ENCODE measurements at regions not wholly inside any gene's neighbourhood (a gene's known extent, or its start where the extent isn't known, plus 50 kb on each side); places are given as distances from the start of the nearest gene placed in this dataset.
"Not testable (repeated sequence)": the region's sequence is repeated elsewhere in the genome, so short reads cannot be mapped to it uniquely, and the experiment has no call there.

GRCh38 chr1:29804181-29804899 is 568.0 kb downstream of the PTPRU start:
- H3K4me1 Mint-ChIP-seq (ENCODE audit: low read depth) = no peaks in the 10 kb centered on the region
- H3K36me3 Mint-ChIP-seq (ENCODE audit: low read depth) = no peaks in the 10 kb centered on the region
- no peaks in the 10 kb centered on the region for H3K9me3 Mint-ChIP-seq
- no peaks in the 10 kb centered on the region for H3K27me3 Mint-ChIP-seq
- H3K27ac Mint-ChIP-seq = no peak overlapping the region
- intact Hi-C loops (cut with micrococcal nuclease) = no loop called here
- H3K4me3 Mint-ChIP-seq = no peak overlapping the region

- Mint-ChIP-seq H3K27me3 (no peaks in the 10 kb centered on the region), H3K36me3 (ENCODE audit: low read depth) (no peaks in the 10 kb centered on the region), H3K4me3 (no peak overlapping the region), H3K27ac (no peak overlapping the region), H3K4me1 (ENCODE audit: low read depth) (no peaks in the 10 kb centered on the region), H3K9me3 (no peaks in the 10 kb centered on the region)
- intact Hi-C loops (cut with micrococcal nuclease) = no loop called here
Measured at GRCh38 chr1:29803486-29803885, 567.2 kb downstream of the PTPRU start.

DNA sequence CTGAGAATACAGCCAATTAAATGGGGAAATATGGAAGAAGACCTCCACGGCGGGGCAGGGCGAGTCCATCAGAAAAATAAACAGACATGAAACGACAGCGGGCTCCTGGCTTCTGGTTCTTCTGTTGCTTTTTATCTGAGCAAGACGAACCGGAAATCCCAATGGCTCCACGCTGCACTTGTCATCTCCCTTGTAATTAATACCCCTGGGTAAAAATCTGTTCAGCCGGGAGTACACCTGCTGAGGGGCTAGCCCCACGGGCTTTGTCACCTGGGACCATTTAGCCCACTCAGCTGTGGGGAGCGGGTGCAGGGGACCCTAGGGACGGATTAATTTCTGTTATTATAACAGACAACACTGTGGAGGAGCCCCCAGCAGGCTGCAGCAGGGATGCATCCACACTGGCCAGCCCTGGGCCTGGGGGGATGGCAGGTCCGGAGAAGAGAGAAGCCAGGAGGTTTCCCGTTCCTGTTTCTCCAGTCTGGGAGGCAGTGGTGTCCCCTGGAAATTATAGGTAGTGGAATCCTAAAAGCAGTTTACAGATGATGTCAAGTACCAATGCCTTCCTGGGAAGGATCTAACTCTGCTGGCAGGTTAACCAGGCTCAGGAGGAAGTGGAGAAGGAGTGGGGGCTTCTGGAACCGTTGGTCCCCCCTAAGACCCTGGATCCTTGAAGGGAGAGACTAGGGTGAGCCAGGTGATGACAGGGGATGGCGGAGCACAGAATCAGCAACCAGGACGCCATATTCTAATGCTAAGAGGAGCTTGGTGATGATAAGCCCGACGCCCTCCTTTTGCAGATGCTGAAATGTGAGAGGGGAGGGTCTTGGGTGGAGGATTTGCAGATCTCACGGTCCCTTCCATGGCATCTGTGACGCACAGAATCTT is 566.1 kb downstream of the PTPRU start:
- no peak overlapping the region for H3K4me3 Mint-ChIP-seq

DNA sequence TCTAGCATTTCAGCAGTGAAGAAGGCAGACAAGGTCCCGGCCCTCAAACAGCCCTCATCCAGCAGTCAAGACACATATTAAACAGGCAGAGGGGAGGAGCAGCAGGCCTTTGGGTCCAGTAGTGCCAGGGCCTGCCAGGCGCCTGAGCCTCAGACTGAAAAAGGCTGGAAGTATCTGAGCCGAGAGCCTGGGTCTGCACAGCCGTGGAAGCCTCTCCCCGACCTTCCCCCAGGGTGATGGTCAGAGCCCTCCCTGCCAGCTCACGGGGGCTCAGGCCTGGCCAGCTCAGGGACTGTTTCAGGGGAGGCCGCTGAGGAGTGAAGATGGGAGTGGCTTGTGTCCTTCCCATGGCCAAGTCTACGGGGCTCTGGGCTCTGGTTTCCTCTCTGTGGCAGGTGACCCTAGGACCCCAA is 565.2 kb downstream of the PTPRU start:
- Mint-ChIP-seq H3K4me1 (ENCODE audit: low read depth) (no peaks in the 10 kb centered on the region), H3K9me3 (no peaks in the 10 kb centered on the region), H3K36me3 (ENCODE audit: low read depth) (no peaks in the 10 kb centered on the region), H3K27me3 (no peaks in the 10 kb centered on the region), H3K4me3 (no peak overlapping the region), H3K27ac (no peak overlapping the region)
- intact Hi-C loops (cut with micrococcal nuclease) = no loop called here

More for the DNA sequence above, 566.1 kb downstream of the PTPRU start:
- H3K36me3 Mint-ChIP-seq (ENCODE audit: low read depth) = no peaks in the 10 kb centered on the region
- no peaks in the 10 kb centered on the region for H3K9me3 Mint-ChIP-seq
- H3K4me1 Mint-ChIP-seq (ENCODE audit: low read depth) = no peaks in the 10 kb centered on the region
- no peak overlapping the region for H3K27ac Mint-ChIP-seq
- intact Hi-C loops (cut with micrococcal nuclease) = no loop called here
- H3K27me3 Mint-ChIP-seq = no peaks in the 10 kb centered on the region

GRCh38 chr1:29801003-29801402 is 564.7 kb downstream of the PTPRU start:
- no peaks in the 10 kb centered on the region for H3K36me3 Mint-ChIP-seq (ENCODE audit: low read depth)
- intact Hi-C loops (cut with micrococcal nuclease) = no loop called here
- H3K4me3 Mint-ChIP-seq = no peak overlapping the region
- H3K4me1 Mint-ChIP-seq (ENCODE audit: low read depth) = no peaks in the 10 kb centered on the region
- no peak overlapping the region for H3K27ac Mint-ChIP-seq
- H3K9me3 Mint-ChIP-seq = peaks cover 1% of the 10 kb centered on the region
- H3K27me3 Mint-ChIP-seq = no peaks in the 10 kb centered on the region

DNA sequence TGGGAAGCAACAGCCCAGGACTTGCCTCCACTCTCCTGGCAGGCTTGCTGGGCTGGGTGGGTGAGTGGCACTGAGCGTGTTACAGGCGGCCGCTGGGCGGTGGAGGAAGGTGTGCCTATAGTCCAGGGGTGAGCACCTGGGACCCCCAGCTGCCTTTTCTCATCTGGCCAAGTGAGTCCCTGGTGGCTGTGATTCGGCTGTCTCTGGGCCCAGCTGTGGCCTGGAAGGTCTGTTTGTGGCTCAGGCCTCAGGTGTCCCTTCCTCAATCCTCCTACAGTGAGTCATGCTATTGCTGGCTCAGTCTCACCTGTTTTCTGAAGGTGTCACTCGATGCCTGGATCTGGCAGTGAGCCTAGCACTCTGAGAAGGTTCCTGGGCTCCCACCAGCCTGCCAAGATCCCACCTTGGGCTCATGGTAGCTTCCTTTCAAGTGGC is 564.2 kb downstream of the PTPRU start:
- no peaks in the 10 kb centered on the region for H3K27me3 Mint-ChIP-seq
- no peak overlapping the region for H3K4me3 Mint-ChIP-seq
- H3K27ac Mint-ChIP-seq = no peak overlapping the region
- peaks cover 6% of the 10 kb centered on the region for H3K9me3 Mint-ChIP-seq
- intact Hi-C loops (cut with micrococcal nuclease) = no loop called here
- H3K4me1 Mint-ChIP-seq (ENCODE audit: low read depth) = no peaks in the 10 kb centered on the region
- H3K36me3 Mint-ChIP-seq (ENCODE audit: low read depth) = no peaks in the 10 kb centered on the region

DNA sequence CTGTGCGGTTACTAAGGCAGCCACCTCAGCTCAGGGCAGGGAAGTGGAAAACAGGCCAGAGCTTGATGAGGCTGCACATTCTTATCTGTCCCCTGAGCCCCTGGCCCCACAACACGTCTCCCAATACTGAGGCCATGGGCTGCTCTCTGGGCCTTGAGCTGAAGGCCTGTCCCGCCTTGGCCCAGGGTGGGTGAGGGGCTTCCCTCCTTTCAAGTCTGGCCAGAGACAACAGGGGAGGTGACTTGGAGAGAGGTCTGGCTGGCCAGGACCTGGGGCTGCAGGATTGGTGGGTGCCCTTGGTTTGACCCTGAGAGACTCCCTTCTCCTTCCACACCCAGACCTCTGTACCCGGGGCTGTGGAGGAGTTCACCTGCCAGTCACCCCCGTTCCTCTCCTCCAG is 563.8 kb downstream of the PTPRU start:
- no peak overlapping the region for H3K4me3 Mint-ChIP-seq
- intact Hi-C loops (cut with micrococcal nuclease) = no loop called here
- H3K4me1 Mint-ChIP-seq (ENCODE audit: low read depth) = no peaks in the 10 kb centered on the region
- peaks cover 7% of the 10 kb centered on the region for H3K9me3 Mint-ChIP-seq
- H3K36me3 Mint-ChIP-seq (ENCODE audit: low read depth) = no peaks in the 10 kb centered on the region
- no peaks in the 10 kb centered on the region for H3K27me3 Mint-ChIP-seq
- H3K27ac Mint-ChIP-seq = no peak overlapping the region

DNA sequence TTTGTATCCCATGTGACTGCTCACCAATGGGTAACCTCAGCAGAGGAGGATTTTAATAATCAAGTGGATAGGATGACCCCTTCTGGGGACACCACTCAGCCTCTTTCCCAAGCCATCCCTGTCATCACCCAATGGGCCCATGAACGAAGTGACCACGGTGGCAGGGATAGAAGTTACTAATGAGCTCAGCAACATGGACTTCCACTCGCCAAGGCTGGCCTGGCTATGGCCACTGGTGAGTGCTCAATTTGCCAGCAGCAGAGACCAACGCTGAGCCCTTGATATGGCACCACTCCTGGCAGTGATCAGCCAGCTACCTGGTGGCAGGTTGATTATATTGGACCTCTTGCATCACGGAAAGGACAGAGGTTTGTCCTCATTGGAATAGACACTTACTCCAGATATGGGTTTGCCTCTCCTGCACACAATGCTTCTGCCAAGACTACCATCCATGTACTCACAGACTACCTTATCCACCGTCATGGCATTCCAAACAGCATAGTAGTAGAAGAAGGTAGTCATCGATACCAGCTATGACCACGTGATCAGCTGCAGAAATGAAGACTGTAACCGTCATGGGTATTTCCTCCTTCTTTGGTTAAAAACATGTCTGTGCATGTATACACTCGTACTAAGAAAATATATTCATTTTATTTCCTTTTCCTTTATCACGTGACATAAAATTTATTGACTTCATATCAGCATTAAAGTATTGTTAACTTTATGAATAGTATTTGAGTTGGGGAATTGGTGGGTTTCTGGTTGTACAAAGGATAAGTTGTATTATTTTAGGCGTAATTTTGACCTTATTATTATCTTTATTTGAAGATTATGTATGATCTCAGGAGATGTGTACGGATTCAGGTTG is 562.6 kb downstream of the PTPRU start:
- no peaks in the 10 kb centered on the region for H3K4me1 Mint-ChIP-seq (ENCODE audit: low read depth)
- H3K27me3 Mint-ChIP-seq = no peaks in the 10 kb centered on the region
- H3K9me3 Mint-ChIP-seq = peaks cover 7% of the 10 kb centered on the region
- intact Hi-C loops (cut with micrococcal nuclease) = loop anchor here (10.0 kb wide), 2 partner anchors 586 to 906 kb away; no protein-coding TSS in a partner anchor
- H3K36me3 Mint-ChIP-seq (ENCODE audit: low read depth) = no peaks in the 10 kb centered on the region
- no peak overlapping the region for H3K27ac Mint-ChIP-seq
- no peak overlapping the region for H3K4me3 Mint-ChIP-seq

DNA sequence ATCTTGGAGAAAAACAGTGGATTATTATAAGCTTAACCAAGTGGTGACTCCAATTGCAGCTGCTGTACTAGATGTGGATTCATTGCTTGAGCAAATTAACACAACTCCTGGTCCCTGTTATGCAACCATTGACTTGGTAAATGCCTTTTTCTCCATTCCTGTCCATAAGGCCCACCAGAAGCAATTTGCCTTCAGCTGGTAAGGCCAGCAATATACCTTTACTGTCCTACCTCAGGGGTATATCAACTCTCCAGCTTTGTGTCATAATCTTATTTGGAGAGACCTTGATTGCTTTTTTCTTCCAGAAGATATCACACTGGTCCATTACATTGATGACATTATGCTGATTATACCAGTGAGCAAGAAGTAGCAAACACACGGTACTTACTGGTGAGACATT is 560.8 kb downstream of the PTPRU start:
- not testable (repeated sequence) for H3K27ac Mint-ChIP-seq; H3K4me1 Mint-ChIP-seq (ENCODE audit: low read depth); H3K27me3 Mint-ChIP-seq; H3K36me3 Mint-ChIP-seq (ENCODE audit: low read depth); H3K9me3 Mint-ChIP-seq; H3K4me3 Mint-ChIP-seq
- intact Hi-C loops (cut with micrococcal nuclease) = loop anchor here (10.0 kb wide), 2 partner anchors 588 to 908 kb away; no protein-coding TSS in a partner anchor

DNA sequence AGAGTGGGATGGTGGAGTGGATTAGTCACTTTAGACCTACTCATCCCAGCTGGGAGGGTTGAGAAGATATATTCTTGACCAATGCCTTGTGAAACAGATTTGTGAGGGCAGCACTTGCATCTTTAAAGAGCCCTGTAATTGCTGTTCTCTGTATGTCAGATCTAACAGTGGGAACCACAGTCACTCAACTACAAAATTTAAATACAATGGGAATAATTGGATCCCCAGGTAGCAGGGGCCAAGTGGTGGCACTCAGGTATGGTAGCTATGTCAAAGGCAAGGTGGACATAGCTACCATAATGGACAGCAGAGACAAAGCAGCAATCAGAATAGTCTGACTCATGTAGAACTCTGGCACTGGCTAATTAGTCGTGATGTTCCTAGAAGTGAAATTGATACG is 559.6 kb downstream of the PTPRU start:
- H3K27me3 Mint-ChIP-seq; H3K27ac Mint-ChIP-seq; H3K4me3 Mint-ChIP-seq; H3K9me3 Mint-ChIP-seq; H3K36me3 Mint-ChIP-seq (ENCODE audit: low read depth); H3K4me1 Mint-ChIP-seq (ENCODE audit: low read depth): not testable (repeated sequence)
- intact Hi-C loops (cut with micrococcal nuclease) = loop anchor here (10.0 kb wide), 2 partner anchors 589 to 909 kb away; no protein-coding TSS in a partner anchor

DNA sequence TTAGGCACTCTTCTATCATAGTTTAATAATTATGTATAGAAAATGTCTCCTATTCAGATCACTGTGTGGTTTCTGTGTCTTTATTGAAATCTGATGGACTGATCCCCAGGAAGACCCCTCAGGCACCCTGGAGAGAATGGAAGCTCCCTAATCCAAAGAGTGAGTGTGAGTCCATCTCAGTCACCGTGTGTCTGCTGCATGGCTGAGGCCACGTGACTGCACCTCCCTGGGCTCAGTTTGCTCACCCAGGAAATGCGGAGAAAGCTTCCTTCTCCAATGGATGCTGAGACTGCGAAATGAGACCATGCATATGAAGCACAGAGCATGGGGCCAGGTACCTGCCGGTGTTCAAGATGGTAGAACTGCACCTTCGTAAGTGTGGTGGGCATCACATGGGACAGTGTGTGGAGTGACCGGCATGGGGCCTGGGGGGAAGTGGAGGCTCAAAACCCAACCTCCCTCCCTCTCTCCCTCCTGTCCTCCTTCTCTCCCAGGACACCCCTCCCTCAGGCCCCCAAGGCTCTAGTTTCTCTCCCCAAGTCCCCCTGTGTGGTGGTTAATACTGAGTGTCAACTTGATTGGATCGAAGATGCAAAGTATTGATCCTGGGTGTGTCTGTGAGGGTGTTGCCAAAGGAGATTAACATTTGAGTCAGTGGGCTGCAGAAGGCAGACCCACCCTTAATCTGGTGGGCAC is 557.5 kb downstream of the PTPRU start:
- intact Hi-C loops (cut with micrococcal nuclease) = loop anchor here (10.0 kb wide), 2 partner anchors 591 to 911 kb away; no protein-coding TSS in a partner anchor
- peaks cover 3% of the 10 kb centered on the region for H3K27me3 Mint-ChIP-seq
- H3K4me3 Mint-ChIP-seq = no peak overlapping the region
- no peaks in the 10 kb centered on the region for H3K36me3 Mint-ChIP-seq (ENCODE audit: low read depth)
- no peaks in the 10 kb centered on the region for H3K4me1 Mint-ChIP-seq (ENCODE audit: low read depth)
- H3K9me3 Mint-ChIP-seq = peaks cover 7% of the 10 kb centered on the region
- H3K27ac Mint-ChIP-seq = no peak overlapping the region

DNA sequence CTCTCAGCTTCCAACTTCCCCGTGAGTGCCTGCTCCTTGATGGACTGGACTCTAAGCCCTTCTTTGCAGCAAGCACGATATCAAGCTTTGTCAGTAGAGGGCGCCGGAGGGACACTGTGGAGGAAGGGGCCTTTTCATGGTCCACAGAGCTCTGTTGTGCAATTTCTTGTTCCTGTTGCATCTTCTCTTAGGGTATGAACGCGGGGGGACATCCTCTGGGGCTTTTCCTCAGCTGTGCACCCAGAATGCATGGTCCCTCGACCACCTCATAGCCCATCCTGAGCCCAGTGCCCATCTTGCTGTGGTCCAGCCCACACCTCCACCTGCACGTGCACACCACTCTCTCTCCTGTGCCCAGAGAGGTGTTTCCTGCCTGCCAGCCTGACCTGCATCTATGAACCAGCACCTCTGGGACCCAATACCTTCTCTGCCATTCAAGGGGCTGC is 556.8 kb downstream of the PTPRU start:
- Mint-ChIP-seq H3K36me3 (ENCODE audit: low read depth) (no peaks in the 10 kb centered on the region), H3K4me3 (no peak overlapping the region), H3K27ac (no peak overlapping the region), H3K9me3 (peaks cover 7% of the 10 kb centered on the region), H3K27me3 (peaks cover 4% of the 10 kb centered on the region), H3K4me1 (ENCODE audit: low read depth) (no peaks in the 10 kb centered on the region)
- intact Hi-C loops (cut with micrococcal nuclease) = loop anchor here (10.0 kb wide), 2 partner anchors 592 to 912 kb away; no protein-coding TSS in a partner anchor

DNA sequence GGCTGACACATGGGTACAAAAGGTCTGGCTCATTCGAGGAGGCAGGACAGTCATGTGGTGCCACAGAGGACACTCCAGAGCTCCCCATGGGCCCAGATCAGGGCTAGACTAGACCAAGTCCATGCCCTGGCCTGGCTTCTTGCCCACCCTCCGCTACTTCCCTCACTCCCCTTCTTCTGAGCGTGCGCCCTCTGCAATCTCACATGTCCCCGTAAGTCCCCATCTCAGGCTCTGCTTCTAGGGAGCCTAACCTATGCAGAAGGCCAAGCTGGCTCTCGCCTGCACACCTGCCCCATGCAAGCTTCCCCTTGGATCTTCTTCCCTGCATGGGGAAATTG is 553.6 kb downstream of the PTPRU start:
- Mint-ChIP-seq H3K36me3 (ENCODE audit: low read depth) (no peaks in the 10 kb centered on the region), H3K4me1 (ENCODE audit: low read depth) (no peaks in the 10 kb centered on the region), H3K9me3 (no peaks in the 10 kb centered on the region), H3K27me3 (peaks cover 7% of the 10 kb centered on the region), H3K27ac (no peak overlapping the region), H3K4me3 (no peak overlapping the region)
- intact Hi-C loops (cut with micrococcal nuclease) = loop anchor here (10.0 kb wide), 2 partner anchors 595 to 915 kb away; no protein-coding TSS in a partner anchor

All from dendritic cell treated with granulocyte-macrophage colony-stimulating factor and Interleukin-4, amounts not matched to agents 40 ng/mL and 50 ng/mL, for 4 days (primary cell).